AG10803 (cell line): ENCODE measurements at regions not wholly inside any gene's neighbourhood (a gene's known extent, or its start where the extent isn't known, plus 50 kb on each side); places are given as distances from the start of the nearest gene placed in this dataset.
"Not testable (repeated sequence)": the region's sequence is repeated elsewhere in the genome, so short reads cannot be mapped to it uniquely, and the experiment has no call there.

Experiments
- DNase-seq: peaks from one replicate; pipeline ENCODE4 v3.0.0; 2010; ENCODE audit warnings: low read depth
- H3K4me3 ChIP-seq: 2 replicates; pipeline ENCODE4 v1.5.1; 2011; ENCODE audit warnings: mild to moderate bottlenecking, low read length, control low read depth
- CTCF ChIP-seq: conservative IDR thresholded peaks from 2 replicates; pipeline ENCODE4 v1.5.1; 2011; ENCODE audit warnings: mild to moderate bottlenecking, low read length, control low read depth, inconsistent platforms

- no peak for TF ChIP-seq CTCF
- no peak for DNase-seq
- H3K4me3 ChIP-seq, result no peak overlapping the region
Observed at GRCh38 chr12:92233346-92234015, 87.8 kb upstream of the BTG1 start.

GRCh38 chr12:92232371-92232932 lies 86.8 kb upstream of the BTG1 start:
- DNase-seq, result not testable (repeated sequence)

DNA sequence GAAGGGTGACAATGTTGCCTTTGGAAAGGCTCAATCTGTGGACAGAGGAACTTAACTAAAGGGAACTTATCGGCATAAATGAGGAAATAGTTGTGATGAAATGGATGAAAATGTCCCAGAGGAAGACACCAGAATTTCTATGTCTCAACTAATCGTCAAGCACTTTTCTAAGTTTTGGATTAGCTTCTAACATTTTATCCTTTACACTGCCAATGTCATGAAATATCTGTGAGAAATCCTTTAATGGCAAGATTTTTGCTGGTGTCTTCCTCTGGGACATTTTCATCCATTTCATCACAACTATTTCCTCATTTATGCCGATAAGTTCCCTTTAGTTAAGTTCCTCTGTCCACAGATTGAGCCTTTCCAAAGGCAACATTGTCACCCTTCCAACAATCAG lies 86.3 kb upstream of the BTG1 start:
- not testable (repeated sequence) for DNase-seq, H3K4me3 ChIP-seq

More at GRCh38 chr12:92232371-92232932, 86.8 kb upstream of the BTG1 start:
- H3K4me3 ChIP-seq, result not testable (repeated sequence)

GRCh38 chr12:92231532-92231931 lies 85.9 kb upstream of the BTG1 start:
- DNase-seq, H3K4me3 ChIP-seq: not testable (repeated sequence)

DNA sequence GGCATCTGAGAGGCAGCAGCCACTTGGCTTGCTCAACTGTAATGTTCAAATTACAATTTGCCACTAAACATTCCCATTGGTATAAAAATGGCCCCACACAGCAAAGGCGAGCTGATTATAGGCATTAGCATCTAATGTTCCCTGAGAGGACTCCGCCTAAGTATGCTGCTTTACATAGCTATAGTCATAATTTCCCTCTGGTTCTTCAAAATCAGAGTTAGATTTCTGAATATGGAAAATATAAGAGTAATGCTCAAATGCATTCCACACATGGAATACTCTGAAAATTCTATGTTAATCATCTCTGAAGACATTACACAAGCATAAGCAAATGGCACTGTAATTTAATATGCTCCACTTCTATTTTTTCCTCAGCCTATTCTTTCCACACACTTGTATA lies 83.7 kb upstream of the BTG1 start:
- H3K4me3 ChIP-seq, result no peak overlapping the region
- no peak for DNase-seq
- TF ChIP-seq CTCF, result no peak

GRCh38 chr12:92226961-92227360 lies 81.3 kb upstream of the BTG1 start:
- TF ChIP-seq CTCF, result no peak
- no peak overlapping the region for H3K4me3 ChIP-seq
- DNase-seq, result no peak

GRCh38 chr12:92226071-92226661 lies 80.5 kb upstream of the BTG1 start:
- DNase-seq, result peak; percentile 72
- H3K4me3 ChIP-seq, result no peak overlapping the region
- TF ChIP-seq CTCF, result no peak

GRCh38 chr12:92224685-92225331 lies 79.2 kb upstream of the BTG1 start:
- DNase-seq, result peak; percentile 34

More at GRCh38 chr12:92224685-92225331, 79.2 kb upstream of the BTG1 start:
- H3K4me3 ChIP-seq, result no peak overlapping the region
- TF ChIP-seq CTCF, result no peak
